Caco-2 (cell line): ENCODE measurements at regions not wholly inside any gene's neighbourhood (a gene's known extent, or its start where the extent isn't known, plus 50 kb on each side); places are given as distances from the start of the nearest gene placed in this dataset.

Experiments used
- BruUV-seq: library from RNA; stranded (reverse); fragments of 400-500 nt; replicated peaks from 2 replicates; lab custom pipeline; 2021; lab: Mats Ljungman, UMichigan
- CTCF ChIA-PET: fragments of 300-600 bp; sonication (Branson Sonifier 250); formaldehyde crosslinking; loops from one replicate; lab custom pipeline; 2022; ENCODE audit warnings: antibody characterized with exemption; lab: Charles Lee
- POLR2A ChIA-PET: fragments of 300-600 bp; sonication (Branson Sonifier 250); formaldehyde crosslinking; loops from one replicate; lab custom pipeline; 2022; ENCODE audit warnings: antibody characterized with exemption; lab: Charles Lee
- DNase-seq, 2 experiments: peaks; one replicate each; pipeline versions ENCODE4 v3.0.0 to v3.0.0-alpha.2; 2020 to 2022
- H3K27me3 ChIP-seq: replicated peaks from 2 replicates; pipeline ENCODE4 v1.6.0; 2011; ENCODE audit warnings: low read length; ENCODE audit not compliant: control insufficient read depth, insufficient read depth
- H3K36me3 ChIP-seq: 2 replicates; pipeline ENCODE4 v1.5.1; 2011; ENCODE audit warnings: low read length; ENCODE audit not compliant: control insufficient read depth, insufficient read depth
- H3K4me1 ChIP-seq: fragments of 250-450 bp; sonication (Bioruptor Pico); 2 replicates; pipeline ENCODE4 v1.5.1; 2020; ENCODE audit warnings: mild to moderate bottlenecking
- H3K4me3 ChIP-seq: 2 replicates; pipeline ENCODE4 v1.5.1; 2011; ENCODE audit warnings: low read depth, mild to moderate bottlenecking, control low read depth, low read length
- H3K9me3 ChIP-seq: fragments of 250-450 bp; sonication (Bioruptor Pico); 2 replicates; pipeline ENCODE4 v1.5.1; 2020; ENCODE audit warnings: mild to moderate bottlenecking, moderate library complexity
- H3K27ac Mint-ChIP-seq: one replicate; pipeline ENCODE4 v1.8.0; 2022; ENCODE audit warnings: mixed read lengths; ENCODE audit not compliant: unreplicated experiment
- H3K27me3 Mint-ChIP-seq: one replicate; pipeline ENCODE4 v1.8.0; 2022; ENCODE audit warnings: mixed read lengths; ENCODE audit not compliant: insufficient read depth, unreplicated experiment
- H3K36me3 Mint-ChIP-seq: one replicate; pipeline ENCODE4 v1.8.0; 2022; ENCODE audit warnings: mild to moderate bottlenecking, mixed read lengths; ENCODE audit not compliant: insufficient read depth, unreplicated experiment
- H3K4me1 Mint-ChIP-seq: one replicate; pipeline ENCODE4 v1.8.0; 2022; ENCODE audit warnings: low read depth, mixed read lengths; ENCODE audit not compliant: unreplicated experiment
- H3K4me3 Mint-ChIP-seq: one replicate; pipeline ENCODE4 v1.8.0; 2022; ENCODE audit warnings: mild to moderate bottlenecking, moderate library complexity, mixed read lengths; ENCODE audit not compliant: unreplicated experiment
- H3K9me3 Mint-ChIP-seq: one replicate; pipeline ENCODE4 v1.8.0; 2022; ENCODE audit warnings: mixed read lengths; ENCODE audit not compliant: unreplicated experiment
- intact Hi-C: fragments of 100-400 bp; cut with micrococcal nuclease; formaldehyde crosslinking; loops from one replicate; pipeline ENCODE4 v1.10.0; 2022; ENCODE audit not compliant: unreplicated experiment
- TF ChIP-seq, protein P1 (sequence below), 2 experiments: fragments of 200-600 bp in 1 of 2; IDR thresholded peaks; 1 replicate in 1 of 2; 2 replicates in 1 of 2; pipeline versions ENCODE4 v1.5.1 to v1.8.0; 2011 to 2022; ENCODE audit warnings: antibody characterized with exemption in 1 of 2, control low read depth in 1 of 2, inconsistent platforms in 1 of 2, low read depth in 1 of 2, low read length in 1 of 2, mild to moderate bottlenecking in 1 of 2, moderate library complexity in 1 of 2; ENCODE audit not compliant: insufficient read depth in 1 of 2, severe bottlenecking in 1 of 2, unreplicated experiment in 1 of 2

DNA sequence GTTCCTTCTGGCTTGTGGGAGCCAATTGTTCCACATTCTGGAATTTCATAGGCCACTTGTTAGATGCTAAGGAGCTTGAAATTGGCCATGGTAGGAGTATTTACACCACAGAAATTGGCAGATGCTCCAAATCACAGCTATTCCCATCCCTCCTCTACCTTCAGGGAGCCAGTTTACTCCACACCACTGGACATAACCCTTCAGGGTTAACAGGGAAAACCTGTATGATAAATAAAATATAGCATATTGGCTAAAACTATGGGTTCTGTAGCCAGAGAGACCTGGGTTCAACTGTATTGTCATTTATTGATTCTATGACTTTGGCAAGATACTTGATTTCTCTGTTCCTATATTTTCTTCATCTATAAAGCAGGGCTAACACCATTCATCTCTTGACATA, 384.2 kb upstream of the PROK2 start:
- TF ChIP-seq, protein P1, sequence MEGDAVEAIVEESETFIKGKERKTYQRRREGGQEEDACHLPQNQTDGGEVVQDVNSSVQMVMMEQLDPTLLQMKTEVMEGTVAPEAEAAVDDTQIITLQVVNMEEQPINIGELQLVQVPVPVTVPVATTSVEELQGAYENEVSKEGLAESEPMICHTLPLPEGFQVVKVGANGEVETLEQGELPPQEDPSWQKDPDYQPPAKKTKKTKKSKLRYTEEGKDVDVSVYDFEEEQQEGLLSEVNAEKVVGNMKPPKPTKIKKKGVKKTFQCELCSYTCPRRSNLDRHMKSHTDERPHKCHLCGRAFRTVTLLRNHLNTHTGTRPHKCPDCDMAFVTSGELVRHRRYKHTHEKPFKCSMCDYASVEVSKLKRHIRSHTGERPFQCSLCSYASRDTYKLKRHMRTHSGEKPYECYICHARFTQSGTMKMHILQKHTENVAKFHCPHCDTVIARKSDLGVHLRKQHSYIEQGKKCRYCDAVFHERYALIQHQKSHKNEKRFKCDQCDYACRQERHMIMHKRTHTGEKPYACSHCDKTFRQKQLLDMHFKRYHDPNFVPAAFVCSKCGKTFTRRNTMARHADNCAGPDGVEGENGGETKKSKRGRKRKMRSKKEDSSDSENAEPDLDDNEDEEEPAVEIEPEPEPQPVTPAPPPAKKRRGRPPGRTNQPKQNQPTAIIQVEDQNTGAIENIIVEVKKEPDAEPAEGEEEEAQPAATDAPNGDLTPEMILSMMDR (IDR thresholded peaks at IDR 0.05; ENCODE audit: insufficient read depth in 1 of 2, low read depth in 1 of 2, low read length in 1 of 2, severe bottlenecking in 1 of 2, unreplicated experiment in 1 of 2), result no peak
- H3K27me3 ChIP-seq, result no peaks in the 10 kb centered on the region
- Mint-ChIP-seq H3K27ac (no peak overlapping the region), H3K36me3 (no peaks in the 10 kb centered on the region), H3K27me3 (no peaks in the 10 kb centered on the region), H3K9me3 (no peaks in the 10 kb centered on the region), H3K4me3 (no peak overlapping the region), H3K4me1 (no peaks in the 10 kb centered on the region)
- intact Hi-C loops, result no loop called here
- H3K4me1 ChIP-seq, result no peaks in the 10 kb centered on the region
- no peak for DNase-seq
- BruUV-seq, result no TSS peak
- no peaks in the 10 kb centered on the region for H3K36me3 ChIP-seq
- no peaks in the 10 kb centered on the region for H3K9me3 ChIP-seq
- H3K4me3 ChIP-seq, result no peak overlapping the region
- CTCF ChIA-PET, result interaction anchor here (0.5 kb wide), 1 partner anchor 155 kb away, joined by 3 read pairs; no protein-coding TSS in a partner anchor
- POLR2A ChIA-PET, result no interaction called here

DNA sequence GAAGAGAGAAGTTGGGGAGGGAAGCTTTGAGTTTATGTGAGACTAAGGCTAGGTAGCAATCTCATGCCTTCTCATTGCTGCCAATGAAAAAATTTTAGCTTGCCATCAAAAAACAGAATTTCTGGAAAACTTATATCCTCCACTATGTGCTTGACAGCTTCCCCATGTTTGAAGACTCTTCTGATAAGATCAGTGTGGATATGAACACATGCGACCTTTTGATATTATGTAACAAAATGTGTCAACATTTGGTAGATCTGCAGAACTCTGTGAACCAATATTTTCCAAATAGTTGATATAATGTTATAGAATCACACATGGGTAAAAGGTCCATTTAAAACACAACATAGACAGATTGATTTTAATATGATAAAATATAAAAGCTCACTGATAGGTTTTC, 380.9 kb upstream of the PROK2 start:
- BruUV-seq, result no TSS peak
- Mint-ChIP-seq H3K4me3 (no peak overlapping the region), H3K27me3 (no peaks in the 10 kb centered on the region), H3K4me1 (peaks cover 10% of the 10 kb centered on the region), H3K9me3 (no peaks in the 10 kb centered on the region), H3K36me3 (no peaks in the 10 kb centered on the region), H3K27ac (no peak overlapping the region)
- no peaks in the 10 kb centered on the region for H3K9me3 ChIP-seq
- peaks cover 9% of the 10 kb centered on the region; the same call in 1 of the 2 replicates for H3K4me1 ChIP-seq
- no peak overlapping the region for H3K4me3 ChIP-seq
- ChIA-PET POLR2A (no interaction called here), CTCF (no interaction called here)
- intact Hi-C loops, result no loop called here
- no peak for DNase-seq
- no peaks in the 10 kb centered on the region for H3K27me3 ChIP-seq
- no peaks in the 10 kb centered on the region for H3K36me3 ChIP-seq
- TF ChIP-seq, protein P1 (IDR thresholded peaks at IDR 0.05; ENCODE audit: insufficient read depth in 1 of 2, low read depth in 1 of 2, low read length in 1 of 2, severe bottlenecking in 1 of 2, unreplicated experiment in 1 of 2), result no peak

DNA sequence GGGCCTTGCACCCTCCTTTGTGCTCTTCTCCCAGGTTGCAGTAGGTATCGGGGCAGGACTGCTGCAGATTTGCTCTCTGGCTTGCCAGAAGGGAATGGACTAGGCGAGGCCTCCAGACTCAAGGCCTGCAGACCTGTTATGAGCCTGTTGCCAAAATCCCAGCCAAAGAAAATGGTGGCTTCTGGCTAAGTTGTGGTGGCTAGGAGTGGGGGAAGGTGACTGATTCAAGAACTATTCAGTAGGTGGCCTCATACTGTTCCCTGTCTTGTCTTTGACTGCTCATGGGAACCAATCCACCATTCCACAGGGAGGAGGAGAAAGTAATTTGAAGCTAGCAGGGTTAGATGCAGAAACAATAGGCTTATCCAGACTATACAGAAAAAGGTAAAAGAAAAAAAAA, 380.4 kb upstream of the PROK2 start:
- peaks cover 9% of the 10 kb centered on the region; the same call in 1 of the 2 replicates for H3K4me1 ChIP-seq
- POLR2A ChIA-PET, result no interaction called here

More for the DNA sequence above, 380.4 kb upstream of the PROK2 start:
- DNase-seq, result no peak
- Histone ChIP-seq H3K36me3 (no peaks in the 10 kb centered on the region), H3K4me3 (no peak overlapping the region), H3K27me3 (no peaks in the 10 kb centered on the region), H3K9me3 (no peaks in the 10 kb centered on the region)
- Mint-ChIP-seq H3K27ac (no peak overlapping the region), H3K4me3 (no peak overlapping the region), H3K36me3 (no peaks in the 10 kb centered on the region), H3K27me3 (no peaks in the 10 kb centered on the region), H3K4me1 (peaks cover 10% of the 10 kb centered on the region), H3K9me3 (no peaks in the 10 kb centered on the region)
- BruUV-seq, result no TSS peak
- TF ChIP-seq, protein P1 (IDR thresholded peaks at IDR 0.05; ENCODE audit: insufficient read depth in 1 of 2, low read depth in 1 of 2, low read length in 1 of 2, severe bottlenecking in 1 of 2, unreplicated experiment in 1 of 2), result no peak
- CTCF ChIA-PET, result no interaction called here
- intact Hi-C loops, result no loop called here
